AG04450 (cell line): ENCODE measurements at regions not wholly inside any gene's neighbourhood (a gene's known extent, or its start where the extent isn't known, plus 50 kb on each side); places are given as distances from the start of the nearest gene placed in this dataset.

Source experiments
- CTCF ChIA-PET: fragments of 300-600, 350-600 bp; formaldehyde crosslinking; extraction: SDS; loops from one replicate; lab custom pipeline; 2022; ENCODE audit warnings: antibody characterized with exemption, inconsistent platforms; lab: Charles Lee
- POLR2A ChIA-PET: fragments of 350-600 bp; formaldehyde crosslinking; extraction: SDS; loops from one replicate; lab custom pipeline; 2021; ENCODE audit warnings: antibody characterized with exemption, inconsistent platforms; lab: Yijun Ruan, JAX
- DNase-seq: peaks from one replicate; pipeline ENCODE4 v3.0.0-alpha.2; 2011; ENCODE audit warnings: low read depth, low spot score
- H3K27ac ChIP-seq: one replicate; pipeline ENCODE4 v1.5.1; 2012; ENCODE audit warnings: low read depth, low read length, control low read depth
- H3K27me3 ChIP-seq: one replicate; pipeline ENCODE4 v1.6.0; 2012; ENCODE audit warnings: low read length; ENCODE audit not compliant: control insufficient read depth, insufficient read depth
- H3K4me3 ChIP-seq: 2 replicates; pipeline ENCODE4 v1.5.1; 2011; ENCODE audit warnings: mild to moderate bottlenecking, low read depth, low read length, control low read depth
- H3K9me3 ChIP-seq: 2 replicates; pipeline ENCODE4 v1.5.1; 2012; ENCODE audit warnings: low read length; ENCODE audit not compliant: control insufficient read depth, insufficient read depth
- TF ChIP-seq, protein P1 (sequence below): IDR thresholded peaks from 2 replicates; pipeline ENCODE4 v1.5.1; 2011; ENCODE audit warnings: low read depth, low read length, control low read depth, inconsistent platforms

DNA sequence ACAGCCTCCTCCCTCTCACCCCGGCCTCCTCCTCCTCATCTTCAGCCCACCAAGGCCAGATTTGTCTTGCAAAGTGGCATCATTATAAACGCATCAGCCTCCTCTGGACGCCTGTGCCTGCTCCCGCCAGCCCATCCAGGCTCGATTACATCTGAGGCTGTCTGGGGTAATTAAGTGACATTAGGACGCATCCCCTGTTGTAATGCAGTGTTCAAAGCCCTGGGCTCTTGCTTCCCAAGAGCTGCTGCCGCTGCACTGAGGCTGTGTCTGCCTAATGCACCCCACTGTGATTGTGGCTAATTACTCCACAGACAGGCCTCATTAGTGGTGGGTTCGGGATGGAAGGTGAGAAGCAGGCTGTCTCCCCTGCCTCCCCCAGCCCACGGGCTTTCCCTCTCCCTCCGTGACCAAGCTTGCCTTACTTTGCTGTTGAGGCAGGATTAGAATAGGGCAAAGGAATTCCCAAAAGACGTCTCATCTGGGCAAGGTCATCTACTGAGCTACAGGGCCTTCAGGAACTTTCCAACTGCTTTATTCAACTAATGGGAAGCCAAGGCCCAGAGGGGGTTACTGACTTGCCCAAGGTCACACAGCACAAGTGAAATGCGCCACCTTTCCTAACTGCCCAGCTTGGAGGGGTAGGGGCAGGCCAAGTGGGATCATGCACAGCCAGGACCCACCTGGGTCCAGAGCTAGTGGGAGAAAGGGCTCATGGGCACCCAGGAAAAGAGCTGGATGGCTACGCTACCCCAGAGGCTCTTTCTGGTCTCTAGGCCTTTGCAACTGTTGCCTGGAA lies 66.2 kb upstream of the PCBD1 start:
- Histone ChIP-seq H3K27me3 (peaks cover 20% of the 10 kb centered on the region), H3K4me3 (no peak overlapping the region), H3K27ac (no peak overlapping the region), H3K9me3 (no peaks in the 10 kb centered on the region)
- ChIA-PET CTCF (no interaction called here), POLR2A (no interaction called here)
- TF ChIP-seq, protein P1, sequence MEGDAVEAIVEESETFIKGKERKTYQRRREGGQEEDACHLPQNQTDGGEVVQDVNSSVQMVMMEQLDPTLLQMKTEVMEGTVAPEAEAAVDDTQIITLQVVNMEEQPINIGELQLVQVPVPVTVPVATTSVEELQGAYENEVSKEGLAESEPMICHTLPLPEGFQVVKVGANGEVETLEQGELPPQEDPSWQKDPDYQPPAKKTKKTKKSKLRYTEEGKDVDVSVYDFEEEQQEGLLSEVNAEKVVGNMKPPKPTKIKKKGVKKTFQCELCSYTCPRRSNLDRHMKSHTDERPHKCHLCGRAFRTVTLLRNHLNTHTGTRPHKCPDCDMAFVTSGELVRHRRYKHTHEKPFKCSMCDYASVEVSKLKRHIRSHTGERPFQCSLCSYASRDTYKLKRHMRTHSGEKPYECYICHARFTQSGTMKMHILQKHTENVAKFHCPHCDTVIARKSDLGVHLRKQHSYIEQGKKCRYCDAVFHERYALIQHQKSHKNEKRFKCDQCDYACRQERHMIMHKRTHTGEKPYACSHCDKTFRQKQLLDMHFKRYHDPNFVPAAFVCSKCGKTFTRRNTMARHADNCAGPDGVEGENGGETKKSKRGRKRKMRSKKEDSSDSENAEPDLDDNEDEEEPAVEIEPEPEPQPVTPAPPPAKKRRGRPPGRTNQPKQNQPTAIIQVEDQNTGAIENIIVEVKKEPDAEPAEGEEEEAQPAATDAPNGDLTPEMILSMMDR: no peak
- DNase-seq: no peak

DNA sequence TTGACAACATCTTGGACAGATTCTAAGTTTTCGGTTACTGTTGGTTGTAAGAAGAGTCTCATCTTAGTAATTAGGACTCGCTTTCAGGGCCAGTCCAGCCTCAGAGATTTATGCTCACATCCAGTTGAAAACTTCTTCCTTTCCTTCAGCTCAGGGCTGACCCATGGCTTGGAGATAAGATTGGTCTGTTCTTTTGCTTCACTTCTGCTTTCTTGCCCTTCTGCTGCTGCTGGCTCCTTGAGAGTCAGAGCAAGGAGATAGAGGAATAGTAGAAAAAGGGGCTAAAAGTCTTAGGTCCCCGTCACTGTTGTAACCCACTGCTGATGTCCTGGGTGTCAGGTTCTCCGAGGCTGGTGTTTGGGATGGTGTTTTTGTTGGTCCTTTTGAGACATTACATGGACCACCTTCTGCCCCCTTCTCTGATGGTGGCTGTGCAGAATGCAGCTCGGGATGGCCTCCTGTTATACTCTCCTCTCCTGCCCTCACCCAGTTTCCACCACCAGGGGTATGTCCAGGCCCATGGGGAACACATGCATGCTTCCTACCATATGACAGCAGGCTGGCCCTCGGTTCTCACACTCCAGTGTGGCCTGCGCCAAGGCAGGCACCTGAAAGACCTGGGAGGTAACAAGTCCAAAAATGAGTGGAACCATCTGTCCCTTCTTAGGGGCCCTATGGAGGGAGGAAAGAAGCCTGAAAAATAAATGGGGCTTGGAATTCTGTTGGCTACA lies 67.8 kb upstream of the PCBD1 start:
- Histone ChIP-seq H3K9me3 (no peaks in the 10 kb centered on the region; the same call in 1 of the 2 replicates), H3K27ac (no peak overlapping the region), H3K27me3 (peaks cover 16% of the 10 kb centered on the region), H3K4me3 (no peak overlapping the region)
- ChIA-PET CTCF (no interaction called here), POLR2A (no interaction called here)
- TF ChIP-seq, protein P1: no peak
- no peak for DNase-seq

DNA sequence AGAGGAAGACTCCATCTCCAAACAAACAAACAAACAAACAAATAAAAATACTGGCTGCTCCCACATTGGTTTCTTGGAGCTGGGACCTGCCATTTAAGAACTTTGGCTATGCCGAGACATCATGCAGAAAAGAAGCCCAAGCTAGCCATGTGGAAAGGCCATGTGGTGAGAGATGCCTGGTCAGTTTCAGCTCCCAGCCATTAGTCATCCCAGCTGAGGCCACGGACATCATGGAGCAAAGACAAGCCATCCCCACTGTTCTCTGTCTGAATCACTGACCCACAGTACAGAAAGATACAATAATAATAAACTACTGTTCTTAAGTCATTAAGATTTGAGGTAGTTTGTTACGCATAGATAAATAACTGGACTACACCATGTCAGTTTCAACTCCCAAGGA lies 70.0 kb upstream of the PCBD1 start:
- TF ChIP-seq, protein P1: no peak
- Histone ChIP-seq H3K27ac (no peak overlapping the region), H3K27me3 (peaks cover 8% of the 10 kb centered on the region), H3K9me3 (no peaks in the 10 kb centered on the region; the same call in 1 of the 2 replicates), H3K4me3 (no peak overlapping the region)
- DNase-seq: no peak
- ChIA-PET CTCF (no interaction called here), POLR2A (no interaction called here)

DNA sequence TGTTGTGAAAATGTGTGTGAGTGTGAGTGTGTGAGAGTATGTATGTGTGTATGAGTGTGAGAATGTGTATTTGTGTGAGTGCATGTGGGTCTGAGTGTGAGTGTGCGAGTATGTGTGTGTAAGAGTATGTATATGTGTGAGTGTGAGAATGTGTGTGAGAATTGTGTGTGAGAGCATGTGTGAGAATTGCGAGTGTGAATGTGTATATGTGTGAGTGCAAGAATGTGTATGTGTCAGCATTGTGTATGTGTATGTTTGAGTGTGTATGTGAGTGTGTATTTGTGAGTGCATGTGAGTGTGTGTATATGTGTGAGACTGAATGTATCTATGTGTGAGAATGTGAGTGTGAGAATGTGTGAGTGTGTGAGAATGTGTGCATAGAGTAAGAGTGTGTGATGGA lies 72.0 kb upstream of the PCBD1 start:
- no peak overlapping the region for H3K4me3 ChIP-seq
- peaks cover 7% of the 10 kb centered on the region for H3K27me3 ChIP-seq
- POLR2A ChIA-PET: no interaction called here
- TF ChIP-seq, protein P1: no peak
- CTCF ChIA-PET: no interaction called here
- H3K9me3 ChIP-seq: no peaks in the 10 kb centered on the region; the same call in 1 of the 2 replicates
- no peak overlapping the region for H3K27ac ChIP-seq
- no peak for DNase-seq
